Stomach smooth muscle (tissue), 2 donors: ENCODE measurements at regions not wholly inside any gene's neighbourhood (a gene's known extent, or its start where the extent isn't known, plus 50 kb on each side); places are given as distances from the start of the nearest gene placed in this dataset.
"Not testable (repeated sequence)": the region's sequence is repeated elsewhere in the genome, so short reads cannot be mapped to it uniquely, and the experiment has no call there.

Source experiments
- H3K27ac ChIP-seq: one replicate; pipeline ENCODE4 v1.7.0; 2013; ENCODE audit warnings: mild to moderate bottlenecking, low read length, inconsistent platforms
- H3K27me3 ChIP-seq, 2 donors: one replicate each; pipeline ENCODE4 v1.7.0; 2013; ENCODE audit warnings: low read length in 2 of 2; ENCODE audit not compliant: insufficient read depth in 2 of 2, control insufficient read depth in 1 of 2
- H3K36me3 ChIP-seq, 2 donors: one replicate each; pipeline ENCODE4 v1.7.0; 2013; ENCODE audit warnings: low read length in 2 of 2; ENCODE audit not compliant: control insufficient read depth in 2 of 2, insufficient read depth in 2 of 2
- H3K4me1 ChIP-seq: one replicate; pipeline ENCODE4 v1.7.0; 2013; ENCODE audit warnings: low read length; ENCODE audit not compliant: control insufficient read depth, insufficient read depth
- H3K4me3 ChIP-seq, 2 donors: one replicate each; pipeline ENCODE4 v1.7.0; 2013; ENCODE audit warnings: low read length in 2 of 2
- H3K9ac ChIP-seq, 2 donors: one replicate each; pipeline ENCODE4 v1.7.0; 2013; ENCODE audit warnings: low read length in 2 of 2, mild to moderate bottlenecking in 1 of 2
- H3K9me3 ChIP-seq, 2 donors: one replicate each; pipeline ENCODE4 v1.7.0; 2013; ENCODE audit warnings: low read length in 2 of 2; ENCODE audit not compliant: control insufficient read depth in 2 of 2
- donor health status: healthy.
- donor health status: Pancreatic carcinoma.

DNA sequence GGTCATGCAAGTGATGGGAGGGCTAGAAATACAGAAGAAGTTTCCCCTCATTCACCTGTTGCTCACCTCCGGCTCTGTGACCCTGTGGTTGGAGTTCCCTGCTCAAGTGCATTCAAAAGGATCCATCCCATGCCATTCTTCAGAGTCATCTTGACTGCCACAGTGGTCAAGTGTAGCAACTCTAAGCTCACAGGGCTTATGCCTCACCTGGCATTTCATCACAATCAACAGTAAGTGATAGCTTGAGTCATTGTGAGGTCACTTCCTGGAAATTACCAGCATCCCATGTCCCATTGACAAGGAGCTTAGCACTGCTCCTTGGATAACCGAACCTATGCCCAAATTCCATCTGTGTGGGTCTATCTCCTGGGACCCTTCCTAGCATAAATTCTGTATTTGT is 55.6 kb downstream of the OR4C45 start:
- Histone ChIP-seq H3K27ac (no peak overlapping the region), H3K27me3 (no peaks in the 10 kb centered on the region), H3K9me3 (no peaks in the 10 kb centered on the region), H3K4me3 (no peak overlapping the region), H3K36me3 (no peaks in the 10 kb centered on the region), H3K9ac (no peak overlapping the region), H3K4me1 (no peaks in the 10 kb centered on the region)

DNA sequence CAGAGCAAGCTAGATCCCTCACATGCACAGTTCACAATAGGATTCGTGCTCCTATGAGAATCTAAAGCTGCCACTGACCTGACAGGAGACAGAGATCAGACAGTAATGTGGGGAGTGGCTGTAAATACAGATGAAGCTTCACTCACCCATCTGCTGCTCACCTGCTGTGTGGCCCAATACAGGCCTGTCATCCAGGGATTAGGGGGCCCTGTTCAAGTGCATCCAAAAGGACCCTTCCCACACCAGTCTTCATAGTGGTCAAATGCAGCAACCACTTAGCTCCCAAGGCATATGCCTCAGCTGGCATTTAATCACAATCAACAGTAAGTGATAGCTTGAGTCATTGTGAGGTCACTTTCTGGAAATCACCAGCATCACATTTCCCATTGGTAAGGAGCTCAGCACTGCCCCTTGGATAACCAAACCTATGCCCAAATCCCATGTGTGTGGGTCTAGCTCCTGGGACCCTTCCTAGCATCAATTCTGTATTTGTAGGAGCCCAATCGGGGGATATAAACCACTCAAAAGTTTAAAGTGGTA is 65.6 kb downstream of the OR4C45 start:
- Histone ChIP-seq H3K4me1 (no peaks in the 10 kb centered on the region), H3K27ac (no peak overlapping the region), H3K9me3 (no peaks in the 10 kb centered on the region), H3K27me3 (no peaks in the 10 kb centered on the region), H3K36me3 (no peaks in the 10 kb centered on the region), H3K9ac (no peak overlapping the region), H3K4me3 (no peak overlapping the region)

DNA sequence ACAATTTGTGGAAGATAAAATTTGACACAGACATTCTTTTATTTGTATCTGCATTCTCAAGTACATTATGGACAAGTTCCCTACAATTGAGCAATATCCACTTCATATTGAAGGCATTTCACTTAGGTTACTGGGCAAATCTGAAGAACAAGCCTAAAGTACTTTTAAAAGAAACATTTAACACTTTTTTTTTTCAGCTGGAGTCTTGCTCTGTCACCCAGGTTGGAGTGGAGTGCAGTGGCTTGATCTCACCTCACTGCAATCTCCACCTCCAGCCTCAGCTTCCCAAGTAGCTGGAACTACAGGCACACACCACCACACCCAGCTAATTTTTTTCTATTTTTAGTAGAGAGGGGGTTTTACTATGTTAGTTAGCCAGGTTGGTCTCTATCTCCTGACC is 70.2 kb downstream of the OR4C45 start:
- Histone ChIP-seq H3K27me3 (no peaks in the 10 kb centered on the region), H3K36me3 (no peaks in the 10 kb centered on the region), H3K4me1 (no peaks in the 10 kb centered on the region), H3K9ac (no peak overlapping the region), H3K9me3 (no peaks in the 10 kb centered on the region), H3K27ac (no peak overlapping the region), H3K4me3 (no peak overlapping the region)

DNA sequence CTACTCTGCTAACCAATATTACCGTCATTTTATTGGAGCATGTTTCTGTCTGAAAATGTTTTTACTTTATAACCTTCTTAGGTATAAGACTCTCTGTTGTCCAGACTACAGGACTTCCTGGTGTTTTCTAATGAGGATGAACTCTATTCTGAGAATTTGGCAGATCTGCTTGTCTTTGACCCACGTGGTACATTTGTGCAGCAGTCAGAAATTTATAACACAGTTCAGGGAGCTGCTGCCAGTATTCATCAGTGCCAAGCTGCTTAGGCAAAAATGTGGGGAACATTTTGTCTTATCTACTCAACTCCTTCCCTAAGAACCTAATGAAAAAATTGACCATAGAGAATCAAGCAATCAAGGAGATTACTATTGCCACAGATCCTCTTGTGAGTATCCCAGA is 108.0 kb downstream of the OR4C45 start:
- not testable (repeated sequence) for H3K4me3 ChIP-seq

DNA sequence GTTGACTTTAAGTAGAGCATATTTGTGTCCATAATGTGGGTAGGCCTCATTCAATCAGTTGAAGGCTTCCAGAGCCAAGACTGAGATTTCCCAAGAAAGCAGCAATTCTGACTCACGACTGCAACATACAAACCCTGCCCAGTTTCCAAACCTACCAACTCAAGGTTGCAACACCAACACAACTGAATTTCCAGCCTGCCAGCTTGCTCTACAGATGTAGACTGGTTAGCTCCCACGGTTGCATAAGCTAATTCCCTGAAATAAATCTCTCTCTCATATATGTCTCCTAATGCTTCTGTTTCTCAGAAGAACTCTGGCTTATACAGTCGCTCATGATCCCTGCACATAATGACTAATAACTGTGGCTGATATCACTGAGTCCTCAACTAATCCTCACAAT is 113.6 kb downstream of the OR4C45 start:
- H3K4me1 ChIP-seq, H3K27me3 ChIP-seq, H3K4me3 ChIP-seq, H3K27ac ChIP-seq, H3K9ac ChIP-seq, H3K9me3 ChIP-seq, H3K36me3 ChIP-seq: not testable (repeated sequence)

More for the DNA sequence above, 108.0 kb downstream of the OR4C45 start:
- not testable (repeated sequence) for H3K27me3 ChIP-seq, H3K9ac ChIP-seq, H3K4me1 ChIP-seq, H3K36me3 ChIP-seq, H3K9me3 ChIP-seq, H3K27ac ChIP-seq

DNA sequence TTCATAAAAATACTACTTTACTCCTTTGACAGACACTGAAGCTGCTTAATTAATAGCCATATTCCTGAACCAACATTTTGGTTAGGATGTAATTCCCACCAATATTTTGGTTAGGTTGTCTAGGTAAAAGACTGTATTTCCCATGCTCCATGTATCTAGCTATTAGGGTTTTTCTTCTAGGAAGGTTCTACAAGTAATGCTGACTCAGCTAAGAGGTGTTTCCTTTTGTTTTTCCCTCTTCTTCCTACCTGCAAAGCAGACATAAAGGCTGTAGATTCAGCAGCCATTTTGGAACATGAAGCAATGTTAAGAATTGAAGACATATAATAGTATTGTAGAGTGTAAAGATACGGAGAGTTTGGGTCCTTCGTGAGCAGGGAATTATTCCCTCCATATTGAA is 115.3 kb downstream of the OR4C45 start:
- not testable (repeated sequence) for H3K27me3 ChIP-seq, H3K4me3 ChIP-seq, H3K27ac ChIP-seq, H3K9me3 ChIP-seq, H3K36me3 ChIP-seq, H3K9ac ChIP-seq, H3K4me1 ChIP-seq

DNA sequence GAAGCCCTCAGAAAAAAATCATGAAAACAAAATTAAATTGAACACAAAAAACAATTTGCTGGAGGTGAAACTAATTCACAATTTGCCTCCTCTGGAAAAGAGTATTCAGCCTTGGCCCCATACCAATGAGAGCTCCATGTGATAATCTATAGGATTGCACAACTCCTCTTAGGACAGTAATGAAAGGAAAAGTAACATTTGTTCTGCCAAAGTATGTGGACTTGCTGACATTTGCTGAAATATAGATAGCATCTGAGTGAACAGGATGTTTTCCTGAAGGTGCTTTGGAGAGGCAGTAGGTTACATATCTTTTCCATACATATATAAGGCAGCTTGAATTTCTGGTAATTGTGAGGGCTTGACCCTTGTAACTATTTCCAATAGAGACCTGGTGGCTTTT is 122.8 kb downstream of the OR4C45 start:
- Histone ChIP-seq H3K9me3 (no peaks in the 10 kb centered on the region), H3K36me3 (no peaks in the 10 kb centered on the region), H3K4me3 (no peak overlapping the region), H3K27me3 (no peaks in the 10 kb centered on the region), H3K9ac (no peak overlapping the region), H3K4me1 (no peaks in the 10 kb centered on the region), H3K27ac (no peak overlapping the region)

DNA sequence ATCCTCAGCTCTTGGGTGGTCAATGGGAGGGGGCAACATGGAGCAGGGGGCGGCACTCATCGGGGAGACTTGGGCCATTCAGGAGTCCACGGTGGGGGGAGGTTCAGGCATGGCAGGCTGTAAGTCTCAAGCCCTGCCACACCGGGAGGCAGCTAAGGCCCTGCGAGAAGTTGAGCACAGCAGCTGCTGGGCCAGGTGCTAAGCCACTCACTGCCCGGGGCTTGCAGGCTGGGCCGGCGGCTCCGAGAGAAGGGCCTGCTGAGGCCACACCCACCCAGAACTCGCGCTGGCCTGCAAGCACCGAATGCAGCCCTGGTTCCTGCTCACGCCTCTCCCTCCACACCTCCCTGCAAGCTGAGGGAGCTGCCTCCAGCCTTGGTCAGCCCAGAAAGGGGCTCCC is 131.4 kb downstream of the OR4C45 start:
- no peaks in the 10 kb centered on the region for H3K36me3 ChIP-seq
- no peak overlapping the region for H3K4me3 ChIP-seq
- no peak overlapping the region for H3K27ac ChIP-seq
- H3K9ac ChIP-seq, result no peak overlapping the region
- H3K27me3 ChIP-seq, result no peaks in the 10 kb centered on the region
- H3K9me3 ChIP-seq, result no peaks in the 10 kb centered on the region
- no peaks in the 10 kb centered on the region for H3K4me1 ChIP-seq

DNA sequence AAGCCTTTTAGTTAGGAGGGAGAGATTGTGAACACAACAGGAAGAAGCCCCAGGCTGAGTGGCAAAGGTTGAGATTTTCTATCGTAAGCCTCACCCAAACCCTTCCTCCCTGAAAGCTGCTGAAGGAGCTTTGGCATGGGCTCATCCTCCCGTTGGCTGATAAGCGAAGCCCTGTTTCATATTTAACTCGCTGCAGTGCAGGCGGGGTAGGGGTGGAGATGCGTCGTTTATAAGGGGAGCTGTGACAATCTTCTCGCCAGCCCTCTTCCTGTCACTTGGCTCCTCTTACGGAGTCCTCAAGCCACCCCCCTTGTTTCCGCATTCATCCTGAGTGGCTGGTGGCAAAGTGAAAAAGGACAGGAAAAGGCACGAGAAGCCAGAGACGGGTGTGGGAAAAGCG is 137.0 kb downstream of the OR4C45 start:
- H3K36me3 ChIP-seq, result no peaks in the 10 kb centered on the region
- no peak overlapping the region for H3K9ac ChIP-seq
- H3K27ac ChIP-seq, result no peak overlapping the region
- H3K9me3 ChIP-seq, result no peaks in the 10 kb centered on the region
- H3K4me3 ChIP-seq, result no peak overlapping the region
- H3K27me3 ChIP-seq, result no peaks in the 10 kb centered on the region
- no peaks in the 10 kb centered on the region for H3K4me1 ChIP-seq

DNA sequence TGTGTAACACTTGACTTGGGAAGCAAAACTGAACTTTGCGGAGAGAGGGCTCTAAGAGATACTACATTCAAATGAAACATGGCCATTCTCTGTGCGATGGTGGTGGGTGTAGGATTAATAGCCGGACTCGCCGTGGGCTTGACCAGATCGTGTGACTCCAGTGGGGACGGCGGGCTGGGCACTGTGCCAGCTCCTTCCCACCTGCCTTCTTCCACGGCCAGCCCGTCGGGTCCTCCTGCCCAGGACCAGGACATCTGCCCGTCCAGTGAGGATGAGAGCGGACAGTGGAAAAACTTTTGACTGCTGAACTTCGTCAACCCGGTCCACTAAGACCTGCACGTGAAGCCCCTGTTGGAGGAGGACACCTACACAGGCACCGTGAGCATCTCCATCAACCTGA is 137.4 kb downstream of the OR4C45 start:
- H3K36me3 ChIP-seq, result no peaks in the 10 kb centered on the region
- H3K4me1 ChIP-seq, result no peaks in the 10 kb centered on the region
- H3K27ac ChIP-seq, result no peak overlapping the region
- no peaks in the 10 kb centered on the region for H3K27me3 ChIP-seq
- H3K4me3 ChIP-seq, result no peak overlapping the region
- no peaks in the 10 kb centered on the region for H3K9me3 ChIP-seq
- H3K9ac ChIP-seq, result no peak overlapping the region

DNA sequence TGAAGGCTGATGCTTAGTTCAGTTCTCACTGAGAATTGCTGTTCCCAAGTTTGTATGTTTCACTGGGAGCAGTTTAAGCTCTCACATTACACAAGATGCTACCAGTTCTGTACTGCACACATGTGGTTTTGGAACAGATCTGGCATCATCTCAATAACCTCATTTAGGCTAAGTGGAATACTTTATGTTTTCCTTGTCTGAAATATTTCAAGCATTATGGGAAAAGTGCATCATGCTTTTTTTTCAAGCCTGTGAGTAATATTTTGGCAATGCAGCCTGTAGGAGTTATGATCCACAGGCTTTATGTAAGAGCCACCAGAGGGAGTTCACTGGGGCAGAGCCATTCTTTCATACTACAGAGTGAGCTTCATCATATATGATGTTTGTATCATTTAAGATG is 141.5 kb downstream of the OR4C45 start:
- Histone ChIP-seq H3K9me3 (no peaks in the 10 kb centered on the region), H3K36me3 (no peaks in the 10 kb centered on the region), H3K4me1 (no peaks in the 10 kb centered on the region), H3K27me3 (no peaks in the 10 kb centered on the region), H3K9ac (no peak overlapping the region), H3K4me3 (no peak overlapping the region), H3K27ac (no peak overlapping the region)

DNA sequence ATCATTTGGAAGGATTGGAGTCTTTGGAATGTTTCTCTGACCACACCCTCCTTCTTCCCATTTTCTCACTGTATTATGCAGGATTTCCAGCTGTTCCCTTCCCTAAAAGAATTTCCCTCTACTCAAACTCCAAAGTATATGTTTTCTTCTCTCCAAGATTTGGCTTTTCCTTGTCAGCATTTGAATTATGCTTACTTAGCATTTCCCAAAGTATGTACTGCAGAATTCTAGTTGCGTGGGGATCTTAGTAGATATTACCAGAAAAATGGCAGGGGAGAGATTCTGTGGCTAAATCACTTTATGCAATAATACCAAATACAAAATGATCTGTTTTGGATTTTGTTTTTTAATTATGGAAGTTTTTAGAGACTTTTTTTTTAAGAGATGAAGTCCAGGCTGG is 142.3 kb downstream of the OR4C45 start:
- Histone ChIP-seq H3K27me3 (no peaks in the 10 kb centered on the region), H3K27ac (no peak overlapping the region), H3K4me1 (no peaks in the 10 kb centered on the region), H3K4me3 (no peak overlapping the region), H3K9me3 (no peaks in the 10 kb centered on the region), H3K9ac (no peak overlapping the region), H3K36me3 (no peaks in the 10 kb centered on the region)
